Gastroesophageal sphincter (tissue), 4 donors: ENCODE measurements at regions not wholly inside any gene's neighbourhood (a gene's known extent, or its start where the extent isn't known, plus 50 kb on each side); places are given as distances from the start of the nearest gene placed in this dataset.

Source experiments
- ATAC-seq: fragments of 150-250 bp; one replicate; pipeline ENCODE4 v1.9.1; 2016; ENCODE audit warnings: mild to moderate bottlenecking, moderate library complexity
- H3K27ac ChIP-seq, 4 donors: fragments of 200-600 bp; sonication (generic) in 3 of 4; 1 replicate in 3 of 4; 2 replicates in 1 of 4; pipeline ENCODE4 v1.5.1; 2016 to 2019
- H3K27me3 ChIP-seq: fragments of 200-600 bp; sonication (generic); one replicate; pipeline ENCODE4 v1.5.1; 2019
- H3K36me3 ChIP-seq, 2 donors: fragments of 200-600 bp; sonication (generic); one replicate each; pipeline ENCODE4 v1.5.1; 2019; ENCODE audit warnings: control low read depth in 1 of 2
- H3K4me1 ChIP-seq, 3 donors: fragments of 200-600 bp; sonication (generic); 1 replicate in 2 of 3; 2 replicates in 1 of 3; pipeline ENCODE4 v1.5.1; 2016 to 2019; ENCODE audit warnings: control low read depth in 2 of 3
- H3K4me3 ChIP-seq, 2 donors: fragments of 200-600 bp; sonication (generic); one replicate each; pipeline ENCODE4 v1.5.1; 2019; ENCODE audit warnings: mild to moderate bottlenecking in 1 of 2, moderate library complexity in 1 of 2
- H3K9me3 ChIP-seq, 3 donors: fragments of 200-600 bp; sonication (generic); one replicate each; pipeline ENCODE4 v1.5.1; 2017 to 2019; ENCODE audit warnings: control low read depth in 2 of 3
- CTCF ChIP-seq, 4 experiments: fragments of 200-600 bp in 2 of 4; fragments of 450-650 bp in 2 of 4; sonication (generic) in 1 of 4; IDR thresholded peaks; one replicate each; pipeline ENCODE4 v1.5.1; 2017 to 2019; ENCODE audit warnings: antibody characterized with exemption in 4 of 4, mild to moderate bottlenecking in 2 of 4, moderate library complexity in 2 of 4
- EP300 ChIP-seq: sonication (generic); formaldehyde crosslinking; IDR thresholded peaks from one replicate; pipeline ENCODE4 v1.6.1; 2017; ENCODE audit warnings: antibody characterized with exemption, mild to moderate bottlenecking
- POLR2A ChIP-seq, 2 donors: fragments of 450-650 bp; IDR thresholded peaks; one replicate each; pipeline ENCODE4 v1.6.1; 2017; ENCODE audit warnings: antibody characterized with exemption in 2 of 2, mild to moderate bottlenecking in 2 of 2, moderate library complexity in 1 of 2
- POLR2AphosphoS5 ChIP-seq: sonication (generic); formaldehyde crosslinking; IDR thresholded peaks from one replicate; pipeline ENCODE4 v1.6.1; 2017; ENCODE audit warnings: antibody characterized with exemption
- WGBS, 2 donors: methylation state at CpG; one replicate each; pipeline ENCODE4 v1.1.5; 2018; ENCODE audit warnings: low coverage in 1 of 2; 5-methylcytosine and 5-hydroxymethylcytosine counted together

- peak; percentile 28 for ATAC-seq
- Histone ChIP-seq H3K4me3 (no peak overlapping the region), H3K27me3 (no peaks in the 10 kb centered on the region), H3K9me3 (no peaks in the 10 kb centered on the region), H3K4me1 (no peaks in the 10 kb centered on the region), H3K36me3 (no peaks in the 10 kb centered on the region), H3K27ac (no peak overlapping the region)
- peak in 3 of 4 experiments; percentile 25 to 36 (median 35) for TF ChIP-seq CTCF (IDR thresholded peaks at IDR 0.05)
- TF ChIP-seq POLR2AphosphoS5 = no peak
- TF ChIP-seq EP300 = no peak
- no peak for TF ChIP-seq POLR2A (IDR thresholded peaks at IDR 0.05)
- 15 to 34% methylated on average over 5 of the region's 5 CpGs for WGBS, 2 donors
Observed at GRCh38 chr6:90940812-90941481, 354.1 kb upstream of the MAP3K7 start.

GRCh38 chr6:90939906-90940305, 353.0 kb upstream of the MAP3K7 start:
- no peaks in the 10 kb centered on the region for H3K9me3 ChIP-seq
- WGBS, 2 donors = 60 to 86% methylated on average over 1 of the region's 1 CpG
- TF ChIP-seq EP300 (no peak), POLR2A (IDR thresholded peaks at IDR 0.05) (no peak), POLR2AphosphoS5 (no peak), CTCF (IDR thresholded peaks at IDR 0.05) (no peak)

GRCh38 chr6:90938122-90938521, 351.2 kb upstream of the MAP3K7 start:
- no peaks in the 10 kb centered on the region for H3K36me3 ChIP-seq
- no peaks in the 10 kb centered on the region for H3K4me1 ChIP-seq
- H3K27me3 ChIP-seq = no peaks in the 10 kb centered on the region
- no peak overlapping the region for H3K4me3 ChIP-seq
- H3K27ac ChIP-seq = no peak overlapping the region
- H3K9me3 ChIP-seq = no peaks in the 10 kb centered on the region
- TF ChIP-seq POLR2A (IDR thresholded peaks at IDR 0.05) (no peak), POLR2AphosphoS5 (no peak), CTCF (IDR thresholded peaks at IDR 0.05) (no peak), EP300 (no peak)
- no peak for ATAC-seq

More at GRCh38 chr6:90939906-90940305, 353.0 kb upstream of the MAP3K7 start:
- Histone ChIP-seq H3K27ac (no peak overlapping the region), H3K36me3 (no peaks in the 10 kb centered on the region), H3K27me3 (no peaks in the 10 kb centered on the region), H3K4me1 (no peaks in the 10 kb centered on the region), H3K4me3 (no peak overlapping the region)
- ATAC-seq = no peak

DNA sequence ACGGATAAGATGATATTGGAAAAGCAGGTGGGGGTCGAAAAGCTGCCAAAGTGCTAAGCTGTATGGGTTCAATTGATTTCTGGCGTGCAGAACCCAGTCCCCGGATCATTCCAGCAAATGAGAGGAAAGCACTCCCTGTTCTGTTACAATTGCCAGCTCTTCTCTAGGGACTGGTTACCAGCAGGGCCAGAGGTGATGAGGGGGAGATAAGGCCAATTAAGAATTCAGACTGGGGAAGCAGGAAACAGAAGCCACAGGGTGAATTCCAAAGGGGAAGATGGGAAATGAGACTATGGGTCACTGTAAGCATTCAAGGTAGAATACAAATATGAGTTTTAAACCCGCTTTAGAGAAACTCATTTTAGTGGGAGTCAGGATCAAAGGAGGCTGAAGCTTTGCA, 349.4 kb upstream of the MAP3K7 start:
- Histone ChIP-seq H3K27ac (no peak overlapping the region), H3K4me1 (no peaks in the 10 kb centered on the region), H3K9me3 (no peaks in the 10 kb centered on the region), H3K27me3 (no peaks in the 10 kb centered on the region), H3K4me3 (no peak overlapping the region), H3K36me3 (no peaks in the 10 kb centered on the region)
- TF ChIP-seq POLR2A (IDR thresholded peaks at IDR 0.05) (no peak), POLR2AphosphoS5 (no peak)
- WGBS, 2 donors = 84 to 87% methylated on average over 3 to 5 of the region's 5 CpGs
- ATAC-seq = no peak

- 74 to 87% methylated on average over 7 of the region's 7 CpGs for WGBS, 2 donors
- TF ChIP-seq EP300 (no peak), CTCF (IDR thresholded peaks at IDR 0.05) (no peak), POLR2A (IDR thresholded peaks at IDR 0.05) (no peak), POLR2AphosphoS5 (no peak)
- Histone ChIP-seq H3K36me3 (no peaks in the 10 kb centered on the region), H3K9me3 (no peaks in the 10 kb centered on the region), H3K4me1 (no peaks in the 10 kb centered on the region), H3K4me3 (no peak overlapping the region), H3K27ac (no peak overlapping the region), H3K27me3 (no peaks in the 10 kb centered on the region)
- ATAC-seq = no peak
Observed at GRCh38 chr6:90934966-90935365, 348.1 kb upstream of the MAP3K7 start.
